ENCODE measurements at regions not wholly inside any gene's neighbourhood (a gene's known extent, or its start where the extent isn't known, plus 50 kb on each side); places are given as distances from the start of the nearest gene placed in this dataset.

DNA sequence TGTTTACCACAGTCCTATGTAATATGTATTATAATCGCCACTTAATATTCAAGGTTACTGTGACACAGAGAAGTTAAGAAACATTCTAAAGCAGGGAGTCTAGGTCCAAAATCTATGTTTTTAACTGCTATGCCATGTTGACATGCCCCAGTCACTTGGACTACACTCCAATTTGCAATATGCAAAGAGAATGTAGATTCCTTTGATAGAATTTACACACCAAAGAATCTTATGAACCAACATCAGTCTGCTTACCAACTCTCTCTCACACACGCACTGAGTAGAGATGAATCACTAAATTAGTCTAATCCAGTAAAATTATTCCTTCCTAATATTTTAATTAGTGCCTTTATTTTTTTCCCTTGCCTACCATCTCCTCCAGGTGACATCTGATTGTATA lies 266.2 kb downstream of the OLFM3 start:
- no peaks in the 10 kb centered on the region for H3K36me3 ChIP-seq (ENCODE audit: control insufficient read depth in 2 of 2, extremely low read depth in 1 of 2, insufficient read depth in 2 of 2, low read length in 2 of 2)
- H3K27me3 ChIP-seq (ENCODE audit: control insufficient read depth in 2 of 2, insufficient read depth in 2 of 2, low read length in 2 of 2) = no peaks in the 10 kb centered on the region
- H3K4me1 ChIP-seq (ENCODE audit: control insufficient read depth, extremely low read depth, insufficient read depth, low read length) = no peaks in the 10 kb centered on the region
- intact Hi-C loops (cut with micrococcal nuclease) = no loop called here
- POLR2A ChIA-PET = no interaction called here
- H3K9me3 ChIP-seq (replicated peaks; ENCODE audit: control insufficient read depth, insufficient read depth, low read length) = no peaks in the 10 kb centered on the region
- H3K4me3 ChIP-seq (replicated peaks in 1 of 3; ENCODE audit: insufficient read depth in 1 of 3, low read depth in 1 of 3, low read length in 3 of 3) = no peak overlapping the region
- H4K20me1 ChIP-seq (replicated peaks; ENCODE audit: control insufficient read depth, extremely low read depth, insufficient read depth, low read length) = no peaks in the 10 kb centered on the region
- TF ChIP-seq POLR2A (IDR thresholded peaks at IDR 0.05; ENCODE audit: low read depth, low read length) = no peak
- no peak for TF ChIP-seq GATA2 (IDR thresholded peaks at IDR 0.05; ENCODE audit: insufficient read depth, insufficient read length, low read depth, low read length)
- TF ChIP-seq, protein P1, sequence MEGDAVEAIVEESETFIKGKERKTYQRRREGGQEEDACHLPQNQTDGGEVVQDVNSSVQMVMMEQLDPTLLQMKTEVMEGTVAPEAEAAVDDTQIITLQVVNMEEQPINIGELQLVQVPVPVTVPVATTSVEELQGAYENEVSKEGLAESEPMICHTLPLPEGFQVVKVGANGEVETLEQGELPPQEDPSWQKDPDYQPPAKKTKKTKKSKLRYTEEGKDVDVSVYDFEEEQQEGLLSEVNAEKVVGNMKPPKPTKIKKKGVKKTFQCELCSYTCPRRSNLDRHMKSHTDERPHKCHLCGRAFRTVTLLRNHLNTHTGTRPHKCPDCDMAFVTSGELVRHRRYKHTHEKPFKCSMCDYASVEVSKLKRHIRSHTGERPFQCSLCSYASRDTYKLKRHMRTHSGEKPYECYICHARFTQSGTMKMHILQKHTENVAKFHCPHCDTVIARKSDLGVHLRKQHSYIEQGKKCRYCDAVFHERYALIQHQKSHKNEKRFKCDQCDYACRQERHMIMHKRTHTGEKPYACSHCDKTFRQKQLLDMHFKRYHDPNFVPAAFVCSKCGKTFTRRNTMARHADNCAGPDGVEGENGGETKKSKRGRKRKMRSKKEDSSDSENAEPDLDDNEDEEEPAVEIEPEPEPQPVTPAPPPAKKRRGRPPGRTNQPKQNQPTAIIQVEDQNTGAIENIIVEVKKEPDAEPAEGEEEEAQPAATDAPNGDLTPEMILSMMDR (IDR thresholded peaks at IDR 0.05; ENCODE audit: extremely low read depth in 1 of 2, insufficient read depth in 1 of 2, low read depth in 1 of 2, low read length in 2 of 2) = no peak
- no peak for TF ChIP-seq JUN (IDR thresholded peaks at IDR 0.05; ENCODE audit: borderline replicate concordance, insufficient read depth, insufficient read length, low read depth)
- TF ChIP-seq POLR2AphosphoS5 (IDR thresholded peaks at IDR 0.05; ENCODE audit: insufficient read depth, low read depth, low read length) = no peak
- TF ChIP-seq EZH2 (IDR thresholded peaks at IDR 0.05; ENCODE audit: borderline replicate concordance, low read depth, low read length, severe bottlenecking) = no peak
- TF ChIP-seq, protein P2, sequence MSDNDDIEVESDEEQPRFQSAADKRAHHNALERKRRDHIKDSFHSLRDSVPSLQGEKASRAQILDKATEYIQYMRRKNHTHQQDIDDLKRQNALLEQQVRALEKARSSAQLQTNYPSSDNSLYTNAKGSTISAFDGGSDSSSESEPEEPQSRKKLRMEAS (IDR thresholded peaks at IDR 0.05; ENCODE audit: insufficient read depth, insufficient read length) = no peak
- TF ChIP-seq FOS (IDR thresholded peaks at IDR 0.05; ENCODE audit: borderline replicate concordance, insufficient read depth, low read length) = no peak
- TF ChIP-seq MYC (IDR thresholded peaks at IDR 0.05; ENCODE audit: low read depth, low read length) = no peak
- no peaks in the 10 kb centered on the region for H3K9me1 ChIP-seq (replicated peaks; ENCODE audit: control insufficient read depth, extremely low read depth, insufficient read depth, low read length)
- dilution Hi-C loops (cut with MboI; ENCODE audit: extremely low pct_ligation_motif_present, low sequenced_read_pairs) = no loop called here
- DNase-seq (ENCODE audit: low read depth, low spot score) = no peak
- BruUV-seq (replicated peaks) = no TSS peak
- no peak overlapping the region for H3K9ac ChIP-seq (replicated peaks; ENCODE audit: extremely low read depth, insufficient read depth, low read length)
- H3K79me2 ChIP-seq (ENCODE audit: control insufficient read depth, insufficient read depth, low read length) = no peaks in the 10 kb centered on the region
- no peak overlapping the region for H3K4me2 ChIP-seq (ENCODE audit: insufficient read depth, low read length)
- CTCF ChIA-PET = interaction anchor here (0.8 kb wide), 1 partner anchor 16 kb away, joined by 3 read pairs; no protein-coding TSS in a partner anchor
- no peak overlapping the region for H2AFZ ChIP-seq (ENCODE audit: low read depth, low read length)
- H3K27ac ChIP-seq (ENCODE audit: insufficient read depth, low read depth, low read length) = no peak overlapping the region
- FAIRE-seq = no peak
